H54 (cell line): ENCODE measurements at regions not wholly inside any gene's neighbourhood (a gene's known extent, or its start where the extent isn't known, plus 50 kb on each side); places are given as distances from the start of the nearest gene placed in this dataset.
A peak's percentile ranks its signal among the peaks of the same experiment; 100 is the strongest.
"Not testable (repeated sequence)": the region's sequence is repeated elsewhere in the genome, so short reads cannot be mapped to it uniquely, and the experiment has no call there.

Experiments used
- DNase-seq: peaks from one replicate; pipeline ENCODE4 v3.0.0; 2011; ENCODE audit warnings: low spot score, mixed read lengths; ENCODE audit not compliant: insufficient read length
- FAIRE-seq: peaks from 3 replicates; lab custom pipeline; 2011; peaks lifted over from hg19 to GRCh38; lab: Jason Lieb, UNC
- POLR2A ChIP-seq: IDR thresholded peaks from 2 replicates; pipeline ENCODE4 v1.6.1; 2011; ENCODE audit warnings: low read depth, mild to moderate bottlenecking, low read length

DNA sequence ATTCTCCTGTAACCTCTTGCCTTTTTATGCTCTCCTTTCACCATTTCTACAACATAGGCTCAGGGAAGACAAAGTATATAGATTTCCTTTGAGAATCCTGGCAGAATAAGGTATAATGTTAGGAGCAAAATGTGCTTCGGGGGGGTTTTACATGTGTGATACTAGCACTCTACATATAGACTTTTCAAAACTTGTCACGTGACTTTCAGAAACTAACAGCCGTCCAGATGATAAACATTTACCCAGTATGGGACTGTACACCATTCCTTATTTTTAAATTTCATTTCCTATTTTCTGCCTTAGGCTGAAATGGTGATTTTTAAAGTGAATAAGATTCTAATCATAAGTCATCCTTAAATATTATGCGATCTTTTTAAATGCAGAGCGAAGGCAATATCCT lies 420.4 kb upstream of the PITX2 start:
- no peak for TF ChIP-seq POLR2A
- DNase-seq (no peak), FAIRE-seq (no peak)

DNA sequence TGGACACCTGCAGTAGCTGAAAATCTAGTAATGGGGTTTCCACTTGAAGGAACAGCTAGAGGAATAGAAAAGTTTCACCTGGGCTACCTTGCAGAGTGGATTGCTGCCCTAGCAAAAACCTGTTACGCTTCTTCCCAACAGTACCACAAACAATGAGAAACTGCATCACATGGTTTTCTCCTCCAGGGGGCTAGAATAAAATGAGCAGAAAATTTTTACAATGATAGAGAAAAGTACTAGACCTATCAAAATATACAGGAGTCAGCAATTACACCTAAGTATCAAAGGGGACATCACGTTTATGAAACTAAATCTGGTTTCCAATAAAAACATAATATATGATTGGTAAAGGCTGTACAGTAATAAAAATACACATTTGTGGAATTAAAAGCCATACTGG lies 423.1 kb upstream of the PITX2 start:
- no peak for TF ChIP-seq POLR2A
- DNase-seq = no peak
- no peak for FAIRE-seq

DNA sequence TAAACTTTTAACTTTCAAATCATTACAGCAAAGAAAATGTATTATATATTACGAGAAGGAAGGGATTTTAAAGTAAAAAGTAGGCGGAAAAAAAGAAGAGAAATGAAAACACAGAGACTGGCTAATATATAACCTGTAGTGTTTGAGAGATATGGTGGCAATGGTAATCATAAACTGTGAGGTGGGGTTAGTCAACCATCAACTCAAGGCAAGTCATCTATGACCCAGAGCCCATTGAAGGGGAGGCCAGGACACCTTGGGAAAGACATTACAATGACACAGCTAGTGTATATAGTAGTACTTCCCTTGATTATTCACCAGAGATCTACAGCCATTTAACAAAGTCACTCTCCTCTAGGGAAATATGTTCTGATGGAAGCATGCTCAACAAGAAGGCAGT lies 423.9 kb upstream of the PITX2 start:
- DNase-seq (no peak), FAIRE-seq (no peak)
- no peak for TF ChIP-seq POLR2A

DNA sequence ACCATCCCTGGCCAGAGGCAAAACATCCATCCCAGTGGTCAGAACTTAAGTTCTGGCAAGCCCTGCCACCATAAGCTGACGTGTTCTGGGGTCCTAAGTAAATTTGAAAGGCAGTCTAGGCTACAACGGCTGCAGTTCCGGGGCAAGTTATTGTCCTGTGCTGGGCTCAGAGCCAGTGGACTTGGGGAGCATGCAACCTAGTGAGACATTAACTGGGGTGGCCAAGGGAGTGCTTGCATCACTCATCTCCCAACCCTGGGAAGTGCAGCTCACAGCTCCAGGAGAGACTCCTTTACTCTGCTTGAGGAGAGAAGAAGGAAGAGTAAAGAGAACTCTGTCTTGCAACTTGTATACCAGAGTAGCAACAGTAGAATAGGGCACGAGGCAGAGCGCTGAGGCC lies 425.4 kb upstream of the PITX2 start:
- TF ChIP-seq POLR2A = no peak
- DNase-seq = no peak
- no peak for FAIRE-seq

DNA sequence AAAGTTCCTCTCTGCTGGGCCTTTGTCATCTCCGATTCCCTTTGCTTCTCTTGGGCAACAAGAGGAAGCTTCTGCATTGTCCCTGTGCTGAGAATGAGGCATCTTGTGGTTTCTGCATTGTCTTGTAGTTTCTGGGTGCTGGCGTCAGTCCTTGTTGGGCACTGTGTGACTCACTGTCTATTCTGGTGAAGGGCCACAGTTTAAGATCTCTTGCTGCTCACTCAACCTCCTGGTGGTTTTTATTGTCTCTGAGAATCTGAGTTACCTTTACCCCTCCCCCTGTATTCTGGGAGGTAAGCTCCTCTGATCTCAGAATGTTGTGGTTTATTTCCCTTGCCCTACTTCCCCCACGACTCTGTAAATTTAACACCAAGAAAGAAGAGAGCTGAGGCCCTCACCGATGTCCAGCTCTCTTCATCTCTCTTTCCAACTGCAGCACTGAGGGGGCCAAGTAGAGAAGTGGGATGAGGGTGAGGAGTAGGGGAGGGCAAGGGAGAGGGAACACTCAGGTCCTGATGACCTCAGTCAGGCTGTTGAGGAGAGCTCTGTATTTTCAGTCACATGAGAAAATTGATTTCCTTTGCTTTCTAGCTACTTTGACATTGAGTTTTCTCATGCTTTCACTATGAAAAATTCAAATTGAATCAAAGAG lies 441.6 kb upstream of the PITX2 start:
- DNase-seq (peak; percentile 28), FAIRE-seq (peak; percentile 91)
- TF ChIP-seq POLR2A = no peak

DNA sequence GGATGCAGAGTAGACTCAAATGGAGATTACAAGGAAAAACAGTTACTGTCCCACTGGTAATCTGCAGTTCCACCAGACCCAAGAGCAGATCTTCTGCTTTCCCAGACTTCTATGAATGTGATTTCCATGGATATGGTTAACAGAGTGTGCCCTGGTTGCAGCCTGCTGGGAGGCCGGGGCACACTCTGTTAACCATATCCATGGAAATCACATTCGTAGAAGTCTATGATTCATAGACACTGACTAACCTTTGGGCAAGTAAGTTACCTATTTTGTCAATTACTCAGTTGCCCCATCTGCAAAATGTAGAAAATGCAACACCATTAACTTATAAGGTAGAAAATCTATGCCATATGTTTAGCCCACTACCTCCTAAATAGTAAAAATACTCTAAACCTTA lies 443.1 kb upstream of the PITX2 start:
- FAIRE-seq = no peak

DNA sequence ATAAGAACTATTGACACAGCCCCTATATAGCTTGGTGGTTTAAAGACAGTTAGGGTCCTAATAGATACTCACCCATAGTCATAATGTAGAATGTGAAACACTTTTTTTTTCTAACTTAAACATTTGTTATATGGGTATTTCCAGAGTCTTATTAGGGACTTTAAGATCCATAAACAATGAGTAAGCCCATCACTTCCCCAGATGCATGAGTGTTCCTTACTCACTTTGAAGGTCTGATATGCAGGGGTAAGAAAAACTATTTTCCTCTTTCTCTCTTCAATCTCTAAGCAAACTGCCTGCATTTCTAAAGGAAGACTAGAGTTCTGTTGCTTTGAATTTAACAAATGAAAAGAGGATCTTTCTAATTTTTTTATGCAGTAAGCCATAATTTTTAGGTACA lies 443.6 kb upstream of the PITX2 start:
- no peak for TF ChIP-seq POLR2A
- DNase-seq = no peak
- no peak for FAIRE-seq

More for the DNA sequence above, 443.1 kb upstream of the PITX2 start:
- DNase-seq = no peak
- TF ChIP-seq POLR2A = no peak

DNA sequence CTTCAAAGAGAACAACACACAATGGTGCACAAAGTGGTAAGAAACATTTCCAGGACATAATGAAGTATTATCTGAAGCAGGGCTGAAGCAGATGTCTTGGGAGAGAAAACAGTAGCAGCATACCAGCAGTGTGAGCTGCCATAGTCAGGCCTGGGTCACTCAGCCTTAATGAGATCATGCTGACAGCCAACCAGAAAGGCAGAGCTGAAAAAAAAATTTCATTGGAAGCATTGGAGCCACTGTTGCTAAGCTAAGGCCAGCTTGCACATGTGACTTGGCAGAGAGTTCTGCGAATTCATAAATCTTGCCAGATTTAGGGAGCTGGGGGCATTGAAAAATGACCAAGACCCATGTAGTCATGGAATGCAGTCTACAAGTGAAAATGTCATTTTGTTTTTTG lies 444.0 kb upstream of the PITX2 start:
- FAIRE-seq = no peak
- TF ChIP-seq POLR2A = no peak
- no peak for DNase-seq

DNA sequence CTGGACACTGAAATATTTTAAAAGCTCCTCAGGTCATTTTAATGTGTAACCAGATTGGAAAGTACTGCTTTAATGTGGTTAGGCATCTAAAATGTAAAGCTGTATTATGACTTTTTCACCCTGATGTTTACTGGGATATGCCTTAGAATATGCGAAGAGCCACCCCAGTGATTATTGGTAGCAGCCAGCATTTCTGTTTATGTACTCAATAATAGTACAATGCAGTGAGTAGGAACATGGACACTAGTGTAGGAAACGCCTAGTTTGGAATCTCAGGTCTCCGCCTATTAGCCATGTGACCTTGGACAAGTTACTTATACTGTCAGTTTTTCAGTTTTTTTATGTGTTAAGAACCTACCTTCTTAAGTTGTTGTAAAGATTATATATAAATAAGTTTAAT lies 446.0 kb upstream of the PITX2 start:
- DNase-seq (no peak), FAIRE-seq (no peak)
- no peak for TF ChIP-seq POLR2A

DNA sequence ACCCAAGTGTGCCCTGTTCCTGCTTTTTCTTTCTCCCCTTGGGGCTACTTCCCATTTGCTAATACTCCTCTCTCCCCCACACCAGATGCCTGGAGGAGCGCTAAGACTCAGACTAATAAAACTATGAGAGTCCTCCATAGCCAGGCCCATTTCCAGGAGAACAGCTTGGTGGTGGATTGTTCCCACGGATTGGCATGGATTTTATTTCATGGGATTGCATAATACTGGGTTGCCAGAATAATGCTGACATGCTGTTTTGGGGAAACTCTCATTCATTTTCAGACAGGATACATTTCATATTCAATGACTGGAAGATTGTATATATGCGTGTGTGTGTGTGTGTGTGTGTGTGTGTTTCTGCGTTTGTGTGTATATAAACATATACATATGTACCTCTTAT lies 447.5 kb upstream of the PITX2 start:
- TF ChIP-seq POLR2A = no peak
- no peak for FAIRE-seq
- DNase-seq = no peak

DNA sequence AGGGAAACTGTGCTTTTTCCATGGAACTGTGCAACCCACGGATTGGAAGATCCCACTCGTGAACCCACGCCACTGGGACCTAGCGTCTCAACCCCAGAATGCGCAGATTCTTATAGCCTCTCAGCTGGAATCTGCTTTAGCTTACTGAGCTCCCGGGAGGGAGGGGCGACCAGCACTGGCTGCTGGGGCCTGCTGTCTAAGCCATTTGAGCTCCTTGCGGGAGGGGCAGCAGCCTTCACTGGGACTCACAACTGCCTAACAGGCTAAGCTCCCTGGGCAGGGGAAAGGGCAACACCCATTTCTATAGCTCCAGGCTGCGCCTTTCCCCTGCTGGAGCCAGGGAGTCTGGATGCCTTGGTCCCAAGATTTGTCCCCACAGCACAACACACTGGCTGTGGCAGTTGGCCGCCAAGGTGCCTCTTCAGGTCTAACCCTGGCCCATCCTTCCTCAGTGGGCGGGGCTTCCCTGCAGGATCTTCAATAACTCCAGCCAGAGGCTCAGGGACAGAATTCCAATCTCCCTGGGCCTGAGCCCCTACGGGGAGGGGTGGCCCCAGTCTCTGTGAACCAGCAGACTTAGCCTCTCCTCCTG lies 451.7 kb upstream of the PITX2 start:
- no peak for TF ChIP-seq POLR2A
- FAIRE-seq = no peak
- no peak for DNase-seq

DNA sequence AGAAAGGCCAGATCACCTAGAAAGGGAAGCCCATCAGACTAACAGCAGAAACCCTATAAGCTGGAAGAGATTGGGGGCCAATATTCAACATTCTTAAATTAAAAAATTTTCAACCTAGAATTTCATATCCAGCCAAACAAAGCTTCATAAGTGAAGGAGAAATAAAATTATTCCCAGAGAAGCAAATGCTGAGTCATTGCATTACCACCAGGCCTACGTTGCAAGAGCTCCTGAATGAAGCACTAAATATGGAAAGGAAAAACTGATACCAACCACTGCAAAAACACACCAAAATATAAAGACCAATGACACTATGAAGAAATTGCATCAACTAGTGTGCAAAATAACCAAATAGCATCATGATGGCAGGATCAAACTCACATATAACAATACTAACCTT lies 453.4 kb upstream of the PITX2 start:
- not testable (repeated sequence) for FAIRE-seq, DNase-seq

DNA sequence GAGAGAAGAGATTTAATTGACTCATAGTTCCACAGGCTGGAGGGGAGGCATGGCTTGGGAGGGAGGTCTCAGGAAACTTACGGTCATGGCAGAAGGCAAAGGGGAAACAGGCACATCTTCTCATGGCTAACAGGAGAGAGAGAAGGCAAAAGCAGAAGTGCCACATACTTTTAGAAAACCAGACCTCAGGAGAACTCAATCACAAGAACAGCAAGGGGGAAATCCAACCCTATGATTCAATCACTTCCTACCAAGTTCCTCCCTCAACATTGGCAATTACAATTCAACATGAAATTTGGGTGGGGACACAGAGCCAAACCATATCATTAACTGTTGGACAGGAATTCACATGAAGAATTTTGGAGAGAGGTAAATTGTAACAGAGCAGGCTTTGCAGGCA lies 485.3 kb upstream of the PITX2 start:
- no peak for FAIRE-seq
- TF ChIP-seq POLR2A = no peak
- no peak for DNase-seq

DNA sequence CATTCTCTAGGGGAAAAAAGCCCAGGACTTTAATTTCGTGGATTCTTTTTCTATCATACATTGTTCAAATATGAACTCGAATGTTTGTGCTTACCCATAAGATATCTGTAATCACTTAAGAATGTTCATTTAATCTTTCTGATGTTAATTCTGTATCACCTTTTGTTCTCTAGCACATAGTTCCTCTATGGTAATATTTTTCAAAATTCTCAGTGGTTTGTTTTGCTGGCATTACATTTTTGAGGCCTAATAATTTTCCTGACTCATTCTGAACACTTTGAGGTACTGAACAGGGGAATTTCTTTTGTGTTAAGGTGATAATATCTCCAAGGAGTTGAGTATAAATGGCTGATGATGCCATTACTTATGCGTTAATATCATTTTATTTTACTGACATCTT lies 490.7 kb upstream of the PITX2 start:
- no peak for DNase-seq
- no peak for TF ChIP-seq POLR2A

DNA sequence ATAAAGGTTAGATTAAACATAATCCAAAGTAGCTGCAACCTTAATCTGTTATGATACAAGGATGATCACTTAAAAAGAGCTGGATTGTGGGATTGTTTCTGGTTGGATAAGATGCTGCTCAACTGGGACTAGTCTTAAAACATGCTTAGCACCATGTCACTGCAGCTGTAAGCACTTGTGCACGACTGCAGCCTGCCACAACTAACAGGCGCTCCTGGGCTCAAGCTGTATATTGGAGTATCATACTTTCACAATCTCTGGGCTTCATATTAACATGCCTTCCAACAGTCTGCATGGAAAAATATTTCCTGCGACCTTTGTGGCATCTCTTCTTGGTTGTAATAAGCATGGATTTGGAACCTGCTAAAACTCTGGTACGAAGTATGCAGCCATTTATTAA lies 493.0 kb upstream of the PITX2 start:
- FAIRE-seq (no peak), DNase-seq (no peak)
- no peak for TF ChIP-seq POLR2A

More for the DNA sequence above, 490.7 kb upstream of the PITX2 start:
- no peak for FAIRE-seq
